ENCODE measurements at regions not wholly inside any gene's neighbourhood (a gene's known extent, or its start where the extent isn't known, plus 50 kb on each side); places are given as distances from the start of the nearest gene placed in this dataset.

DNA sequence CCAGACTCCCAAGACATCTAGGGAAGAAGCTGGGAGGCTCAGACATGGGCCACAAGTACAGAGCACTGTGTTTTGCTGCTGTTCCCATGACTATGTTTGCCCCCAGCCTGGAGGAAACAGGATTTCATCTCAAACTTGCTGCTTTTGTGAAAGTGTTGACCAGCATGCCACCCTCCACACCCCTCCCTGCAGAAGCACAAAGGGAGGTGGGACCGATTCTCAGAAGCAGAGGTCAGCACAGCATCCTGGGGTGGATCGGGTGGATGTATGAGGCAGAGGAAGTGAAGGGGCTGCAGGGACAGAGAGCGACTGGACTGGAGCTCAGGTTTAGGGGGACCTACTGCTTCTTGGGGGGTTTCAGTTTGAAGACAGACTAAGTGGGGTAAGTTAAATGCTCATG is 209.2 kb downstream of the ZNF516 start:
- TF ChIP-seq, protein P1, sequence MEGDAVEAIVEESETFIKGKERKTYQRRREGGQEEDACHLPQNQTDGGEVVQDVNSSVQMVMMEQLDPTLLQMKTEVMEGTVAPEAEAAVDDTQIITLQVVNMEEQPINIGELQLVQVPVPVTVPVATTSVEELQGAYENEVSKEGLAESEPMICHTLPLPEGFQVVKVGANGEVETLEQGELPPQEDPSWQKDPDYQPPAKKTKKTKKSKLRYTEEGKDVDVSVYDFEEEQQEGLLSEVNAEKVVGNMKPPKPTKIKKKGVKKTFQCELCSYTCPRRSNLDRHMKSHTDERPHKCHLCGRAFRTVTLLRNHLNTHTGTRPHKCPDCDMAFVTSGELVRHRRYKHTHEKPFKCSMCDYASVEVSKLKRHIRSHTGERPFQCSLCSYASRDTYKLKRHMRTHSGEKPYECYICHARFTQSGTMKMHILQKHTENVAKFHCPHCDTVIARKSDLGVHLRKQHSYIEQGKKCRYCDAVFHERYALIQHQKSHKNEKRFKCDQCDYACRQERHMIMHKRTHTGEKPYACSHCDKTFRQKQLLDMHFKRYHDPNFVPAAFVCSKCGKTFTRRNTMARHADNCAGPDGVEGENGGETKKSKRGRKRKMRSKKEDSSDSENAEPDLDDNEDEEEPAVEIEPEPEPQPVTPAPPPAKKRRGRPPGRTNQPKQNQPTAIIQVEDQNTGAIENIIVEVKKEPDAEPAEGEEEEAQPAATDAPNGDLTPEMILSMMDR (IDR thresholded peaks at IDR 0.05; ENCODE audit: insufficient read depth, low read length), result no peak
- no peak for TF ChIP-seq SPI1 (IDR thresholded peaks at IDR 0.05; ENCODE audit: borderline replicate concordance, low read depth)
- TF ChIP-seq, protein P2, sequence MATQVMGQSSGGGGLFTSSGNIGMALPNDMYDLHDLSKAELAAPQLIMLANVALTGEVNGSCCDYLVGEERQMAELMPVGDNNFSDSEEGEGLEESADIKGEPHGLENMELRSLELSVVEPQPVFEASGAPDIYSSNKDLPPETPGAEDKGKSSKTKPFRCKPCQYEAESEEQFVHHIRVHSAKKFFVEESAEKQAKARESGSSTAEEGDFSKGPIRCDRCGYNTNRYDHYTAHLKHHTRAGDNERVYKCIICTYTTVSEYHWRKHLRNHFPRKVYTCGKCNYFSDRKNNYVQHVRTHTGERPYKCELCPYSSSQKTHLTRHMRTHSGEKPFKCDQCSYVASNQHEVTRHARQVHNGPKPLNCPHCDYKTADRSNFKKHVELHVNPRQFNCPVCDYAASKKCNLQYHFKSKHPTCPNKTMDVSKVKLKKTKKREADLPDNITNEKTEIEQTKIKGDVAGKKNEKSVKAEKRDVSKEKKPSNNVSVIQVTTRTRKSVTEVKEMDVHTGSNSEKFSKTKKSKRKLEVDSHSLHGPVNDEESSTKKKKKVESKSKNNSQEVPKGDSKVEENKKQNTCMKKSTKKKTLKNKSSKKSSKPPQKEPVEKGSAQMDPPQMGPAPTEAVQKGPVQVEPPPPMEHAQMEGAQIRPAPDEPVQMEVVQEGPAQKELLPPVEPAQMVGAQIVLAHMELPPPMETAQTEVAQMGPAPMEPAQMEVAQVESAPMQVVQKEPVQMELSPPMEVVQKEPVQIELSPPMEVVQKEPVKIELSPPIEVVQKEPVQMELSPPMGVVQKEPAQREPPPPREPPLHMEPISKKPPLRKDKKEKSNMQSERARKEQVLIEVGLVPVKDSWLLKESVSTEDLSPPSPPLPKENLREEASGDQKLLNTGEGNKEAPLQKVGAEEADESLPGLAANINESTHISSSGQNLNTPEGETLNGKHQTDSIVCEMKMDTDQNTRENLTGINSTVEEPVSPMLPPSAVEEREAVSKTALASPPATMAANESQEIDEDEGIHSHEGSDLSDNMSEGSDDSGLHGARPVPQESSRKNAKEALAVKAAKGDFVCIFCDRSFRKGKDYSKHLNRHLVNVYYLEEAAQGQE (IDR thresholded peaks at IDR 0.05; ENCODE audit: insufficient replicate concordance, low read depth), result no peak
- no peak for TF ChIP-seq POLR2AphosphoS5 (IDR thresholded peaks at IDR 0.05; ENCODE audit: low read depth)

All from HL-60 (cell line).